HepG2 (cell line): ENCODE measurements at regions not wholly inside any gene's neighbourhood (a gene's known extent, or its start where the extent isn't known, plus 50 kb on each side); places are given as distances from the start of the nearest gene placed in this dataset.
A peak's percentile ranks its signal among the peaks of the same experiment; 100 is the strongest.

ENCODE experiments used
- ATAC-seq: fragments of 200-7000 bp; cut with Tn5 transposase; 3 replicates; pipeline ENCODE4 v1.9.1; 2020; ENCODE audit warnings: mild to moderate bottlenecking, moderate library complexity
- BruUV-seq: library from RNA; stranded (reverse); fragments of 400-500 nt; replicated peaks from 2 replicates; lab custom pipeline; 2021; lab: Mats Ljungman, UMichigan
- CTCF ChIA-PET: fragments of 300-600 bp; formaldehyde crosslinking; extraction: SDS; loops from one replicate; lab custom pipeline; 2021; ENCODE audit warnings: low total read pairs, inconsistent platforms, low intra/inter-chr PET ratio; lab: Yijun Ruan, JAX
- POLR2A ChIA-PET: fragments of 350-600 bp; sonication (Branson Sonifier 250); formaldehyde crosslinking; loops from one replicate; lab custom pipeline; 2020; ENCODE audit warnings: antibody characterized with exemption, inconsistent platforms; lab: Yijun Ruan, JAX
- DNase-seq: peaks from one replicate; pipeline ENCODE4 v3.0.0-alpha.2; 2015; ENCODE audit warnings: low spot score
- FAIRE-seq: peaks from 3 replicates; lab custom pipeline; 2011; peaks lifted over from hg19 to GRCh38; lab: Jason Lieb, UNC
- H2AFZ ChIP-seq: one replicate; pipeline ENCODE4 v1.6.1; 2011; ENCODE audit warnings: low read length, inconsistent platforms
- H3K27ac ChIP-seq: fragments of 300-600 bp; 3 replicates; pipeline ENCODE4 v1.8.0; 2011; ENCODE audit warnings: mixed run types, mild to moderate bottlenecking, mixed read lengths, low read length, inconsistent platforms; ENCODE audit not compliant: insufficient read depth; ENCODE audit errors: extremely low read length
- H3K27me3 ChIP-seq, 2 experiments: fragments of 200-600 bp in 1 of 2; 2 replicates in 1 of 2; 3 replicates in 1 of 2; pipeline versions ENCODE4 v1.6.0 to v1.8.0; 2011; ENCODE audit warnings: low read length in 2 of 2, mild to moderate bottlenecking in 2 of 2, moderate library complexity in 2 of 2, inconsistent platforms in 1 of 2; ENCODE audit not compliant: insufficient read depth in 2 of 2, control insufficient read depth in 1 of 2
- H3K36me3 ChIP-seq, 2 experiments: fragments of 200-600 bp in 1 of 2; replicated peaks in 1 of 2; 2 replicates in 1 of 2; 3 replicates in 1 of 2; pipeline versions ENCODE4 v1.5.1 to v1.8.0; 2011; ENCODE audit warnings: low read length in 2 of 2, inconsistent platforms in 1 of 2; ENCODE audit not compliant: insufficient read depth in 2 of 2, control insufficient read depth in 1 of 2
- H3K4me1 ChIP-seq: 2 replicates; pipeline ENCODE4 v1.5.1; 2012; ENCODE audit warnings: low read length, inconsistent platforms; ENCODE audit not compliant: insufficient read depth
- H3K4me2 ChIP-seq: 2 replicates; pipeline ENCODE4 v1.6.0; 2011; ENCODE audit warnings: low read depth, low read length, inconsistent platforms
- H3K4me3 ChIP-seq, 3 experiments: fragments of 200-600 bp in 1 of 3; sonication (generic), shearing (Covaris generic) in 1 of 3; replicated peaks in 1 of 3; 2 replicates each; pipeline ENCODE4 v1.5.1; 2011 to 2016; ENCODE audit warnings: low read length in 3 of 3, inconsistent platforms in 2 of 3, low read depth in 2 of 3, mild to moderate bottlenecking in 2 of 3, control low read depth in 1 of 3, mixed read lengths in 1 of 3; ENCODE audit not compliant: insufficient read depth in 1 of 3
- H3K79me2 ChIP-seq: one replicate; pipeline ENCODE4 v1.6.1; 2011; ENCODE audit warnings: low read length, inconsistent platforms; ENCODE audit not compliant: insufficient read depth
- H3K9ac ChIP-seq: 2 replicates; pipeline ENCODE4 v1.6.0; 2011; ENCODE audit warnings: mild to moderate bottlenecking, low read depth, low read length, inconsistent platforms; ENCODE audit not compliant: insufficient read depth
- H3K9me3 ChIP-seq: 2 replicates; pipeline ENCODE4 v1.5.1; 2012; ENCODE audit warnings: mild to moderate bottlenecking, low read length
- H4K20me1 ChIP-seq: 2 replicates; pipeline ENCODE4 v1.6.0; 2011; ENCODE audit warnings: inconsistent platforms, mild to moderate bottlenecking, low read length, moderate library complexity; ENCODE audit not compliant: insufficient read depth
- FLYWCH1 ChIP-seq: sonication (generic); formaldehyde crosslinking; IDR thresholded peaks from 2 replicates; pipeline ENCODE4 v1.8.1; 2023; ENCODE audit warnings: mild to moderate bottlenecking, missing genetic modification reagents
- HMGXB4 ChIP-seq, 2 experiments: sonication (generic) in 1 of 2; formaldehyde crosslinking in 1 of 2; IDR thresholded peaks; 2 replicates each; pipeline versions ENCODE4 v1.4.0 to v1.6.1; 2018 to 2020; ENCODE audit warnings: missing genetic modification reagents in 2 of 2, borderline replicate concordance in 1 of 2, low read depth in 1 of 2, mild to moderate bottlenecking in 1 of 2, missing biosample characterization in 1 of 2
- MIER2 ChIP-seq: IDR thresholded peaks from 2 replicates; pipeline ENCODE4 v1.6.1; 2016; ENCODE audit warnings: missing biosample characterization, missing genetic modification reagents
- SRF ChIP-seq: IDR thresholded peaks from 2 replicates; pipeline ENCODE4 v1.6.1; 2011; ENCODE audit warnings: mild to moderate bottlenecking, low read depth, low read length, moderate library complexity
- ZNF570 ChIP-seq: sonication (generic); formaldehyde crosslinking; IDR thresholded peaks from 2 replicates; pipeline ENCODE4 v1.4.0; 2020; ENCODE audit warnings: mild to moderate bottlenecking, missing genetic modification reagents, borderline replicate concordance
- WGBS: methylation state at CpG from one replicate; pipeline ENCODE4 v1.1.6; 2017; ENCODE audit warnings: low lambda C conversion rate; 5-methylcytosine and 5-hydroxymethylcytosine counted together
- in situ Hi-C: cut with HindIII; loops from 2 replicates; pipeline ENCODE4 v1.10.0; 2017; ENCODE audit warnings: low pct_unique_long_range_greater_than_20kb; ENCODE audit not compliant: extremely low pct_ligation_motif_present
- intact Hi-C: fragments of 100-400 bp; cut with micrococcal nuclease; formaldehyde crosslinking; loops from one replicate; pipeline ENCODE4 v1.10.0; 2022; ENCODE audit not compliant: unreplicated experiment
- TF ChIP-seq, protein P1 (sequence below): sonication (generic); formaldehyde crosslinking; IDR thresholded peaks from 2 replicates; pipeline ENCODE4 v1.8.1; 2023; ENCODE audit warnings: mild to moderate bottlenecking, missing genetic modification reagents, borderline replicate concordance

DNA sequence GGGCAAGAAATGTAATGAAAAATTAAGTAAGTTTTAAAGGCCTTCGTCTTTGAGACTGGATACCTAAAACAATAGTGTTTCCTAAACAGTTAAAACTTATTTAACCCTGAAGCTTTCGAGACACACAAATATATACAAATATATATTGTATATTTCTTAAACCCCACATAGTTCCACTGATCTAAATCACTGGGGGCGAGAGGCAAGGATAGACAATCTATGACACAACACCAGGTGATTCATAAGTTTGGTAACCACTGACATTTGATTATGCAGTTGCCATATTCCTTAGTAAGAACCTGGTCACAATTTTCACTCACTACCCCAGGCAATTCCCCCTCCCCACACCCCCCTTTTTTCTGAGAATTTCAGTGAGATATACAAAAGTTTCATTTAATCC is 55.3 kb upstream of the BOLA1 start (continued):
- TF ChIP-seq HMGXB4 (CRISPR knock-in tag; IDR thresholded peaks at IDR 0.05; ENCODE audit: borderline replicate concordance in 1 of 2, low read depth in 1 of 2), result no peak
- TF ChIP-seq ZNF570 (CRISPR knock-in tag), result no peak
- TF ChIP-seq FLYWCH1 (CRISPR knock-in tag), result no peak
- TF ChIP-seq MIER2 (CRISPR knock-in tag), result no peak

- WGBS, result 95% methylated on average over 4 of the region's 4 CpGs
- CTCF ChIA-PET, result no interaction called here
These were observed 54.6 kb upstream of the BOLA1 start for GRCh38 chr1:149844650-149845255.

More at GRCh38 chr1:149844650-149845255, 54.6 kb upstream of the BOLA1 start:
- peak; percentile 69 for TF ChIP-seq SRF
- TF ChIP-seq, protein P1, sequence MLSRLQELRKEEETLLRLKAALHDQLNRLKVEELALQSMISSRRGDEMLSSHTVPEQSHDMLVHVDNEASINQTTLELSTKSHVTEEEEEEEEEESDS (CRISPR knock-in tag), result no peak
- Histone ChIP-seq H3K4me2 (peak overlapping the region; percentile 86), H3K4me1 (peaks cover 53% of the 10 kb centered on the region), H2AFZ (no peak overlapping the region), H3K27me3 (no peaks in the 10 kb centered on the region; a peak in 1 of 5 replicates), H4K20me1 (peaks cover 20% of the 10 kb centered on the region), H3K79me2 (peaks cover 61% of the 10 kb centered on the region), H3K9ac (peak overlapping the region; percentile 88), H3K27ac (peak overlapping the region; percentile 85), H3K36me3 (peaks cover 0 to 1% of the 10 kb centered on the region in 2 experiments; a peak in 1 of 5 replicates), H3K4me3 (peak overlapping the region; percentile 79 to 99 (median 86); a peak in 5 of 6 replicates), H3K9me3 (no peaks in the 10 kb centered on the region)
- POLR2A ChIA-PET, result interaction anchor here (3.3 kb wide), 1 partner anchor 42 kb away, joined by 47 read pairs; a partner anchor contains a TSS
- BruUV-seq, result no TSS peak
- in situ Hi-C loops (no loop called here), intact Hi-C loops (no loop called here)
- FAIRE-seq (no peak), ATAC-seq (no peak), DNase-seq (no peak)
